PC-3 (cell line): ENCODE measurements at regions not wholly inside any gene's neighbourhood (a gene's known extent, or its start where the extent isn't known, plus 50 kb on each side); places are given as distances from the start of the nearest gene placed in this dataset.
"Not testable (repeated sequence)": the region's sequence is repeated elsewhere in the genome, so short reads cannot be mapped to it uniquely, and the experiment has no call there.

Source experiments
- CTCF ChIP-seq: fragments of 300-600 bp; sonication (generic); conservative IDR thresholded peaks from 2 replicates; pipeline ENCODE4 v1.5.1; 2017; ENCODE audit warnings: antibody characterized with exemption, low read depth, mild to moderate bottlenecking, low read length
- EZH2 ChIP-seq: fragments of 300-600 bp; sonication (generic); IDR thresholded peaks from one replicate; pipeline ENCODE4 v1.6.1; 2017; ENCODE audit warnings: antibody characterized with exemption, mild to moderate bottlenecking, low read length; ENCODE audit not compliant: unreplicated experiment
- EZH2phosphoT487 ChIP-seq: fragments of 300-600 bp; sonication (generic); IDR thresholded peaks from 2 replicates; pipeline ENCODE4 v1.6.1; 2018; ENCODE audit warnings: mild to moderate bottlenecking, antibody characterized with exemption, low read length, borderline replicate concordance

GRCh38 chr10:57551774-57552173 is 715.9 kb downstream of the IPMK start:
- TF ChIP-seq EZH2phosphoT487, CTCF, EZH2: not testable (repeated sequence)
